Progenitor cell of endocrine pancreas (in vitro differentiated cells): ENCODE measurements at regions not wholly inside any gene's neighbourhood (a gene's known extent, or its start where the extent isn't known, plus 50 kb on each side); places are given as distances from the start of the nearest gene placed in this dataset.

Experiments
- DNase-seq: peaks from one replicate; pipeline ENCODE4 v3.0.0; 2021; ENCODE audit warnings: low spot score; ENCODE audit not compliant: unreplicated experiment
- H3K27ac Mint-ChIP-seq: 2 replicates; pipeline ENCODE4 v1.8.0; 2021; ENCODE audit warnings: mild to moderate bottlenecking, moderate library complexity, mixed read lengths
- H3K27me3 Mint-ChIP-seq: 2 replicates; pipeline ENCODE4 v1.8.0; 2021; ENCODE audit warnings: mixed read lengths
- H3K36me3 Mint-ChIP-seq: 2 replicates; pipeline ENCODE4 v1.8.0; 2022; ENCODE audit warnings: mixed read lengths; ENCODE audit not compliant: insufficient read depth
- H3K4me1 Mint-ChIP-seq: 2 replicates; pipeline ENCODE4 v1.8.0; 2021; ENCODE audit warnings: low read depth, mixed read lengths
- H3K4me3 Mint-ChIP-seq: 2 replicates; pipeline ENCODE4 v1.8.0; 2021; ENCODE audit warnings: low read depth, mild to moderate bottlenecking, moderate library complexity, mixed read lengths
- H3K9me3 Mint-ChIP-seq: 2 replicates; pipeline ENCODE4 v1.8.0; 2021; ENCODE audit warnings: low read depth, mixed read lengths
- TF ChIP-seq, protein P1 (sequence below): fragments of 200-600 bp; sonication (generic); IDR thresholded peaks from one replicate; pipeline ENCODE4 v1.5.0; 2021; ENCODE audit warnings: antibody characterized with exemption, mild to moderate bottlenecking; ENCODE audit not compliant: unreplicated experiment

DNA sequence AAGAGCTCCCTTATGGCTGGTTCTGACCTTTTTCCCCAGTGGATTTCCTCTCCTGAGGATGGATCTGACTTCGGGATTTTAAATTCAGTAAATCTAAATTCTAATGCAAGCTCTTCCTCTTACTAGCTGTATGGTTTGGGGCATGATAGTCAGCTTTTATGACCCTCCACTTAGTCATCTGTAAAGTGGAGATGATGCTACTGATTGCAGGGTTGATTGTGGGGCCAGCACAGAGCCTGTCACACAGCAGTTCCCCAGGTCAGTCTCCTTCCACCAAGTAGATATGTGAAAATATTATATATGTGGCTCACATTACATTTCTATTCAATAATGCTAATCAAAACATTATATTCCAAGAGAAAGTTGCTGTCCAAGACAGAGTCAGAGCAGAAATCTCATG is 141.3 kb upstream of the UBE2E1 start:
- H3K27me3 Mint-ChIP-seq, result peaks cover 3% of the 10 kb centered on the region

DNA sequence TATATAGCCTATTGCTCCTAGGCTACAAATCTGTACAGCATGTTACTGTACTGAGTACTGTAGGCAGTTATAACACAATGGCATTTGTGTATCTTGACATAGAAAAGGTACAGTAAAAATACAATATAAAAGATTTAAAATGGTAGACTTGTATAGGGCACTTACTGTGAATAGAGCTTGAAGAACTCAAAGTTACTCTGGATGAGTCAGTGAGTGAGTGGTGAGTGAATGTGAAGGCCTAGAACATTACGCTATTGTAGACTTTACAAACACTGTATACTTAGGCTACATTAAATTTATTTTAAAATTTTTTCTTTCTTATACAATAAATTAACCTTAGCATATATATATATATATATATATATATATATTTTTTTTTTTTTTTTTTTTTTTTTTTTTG is 140.0 kb upstream of the UBE2E1 start:
- Mint-ChIP-seq H3K9me3 (no peaks in the 10 kb centered on the region), H3K4me3 (no peak overlapping the region), H3K27me3 (peaks cover 4% of the 10 kb centered on the region), H3K4me1 (no peaks in the 10 kb centered on the region), H3K27ac (no peak overlapping the region), H3K36me3 (no peaks in the 10 kb centered on the region)
- TF ChIP-seq, protein P1, sequence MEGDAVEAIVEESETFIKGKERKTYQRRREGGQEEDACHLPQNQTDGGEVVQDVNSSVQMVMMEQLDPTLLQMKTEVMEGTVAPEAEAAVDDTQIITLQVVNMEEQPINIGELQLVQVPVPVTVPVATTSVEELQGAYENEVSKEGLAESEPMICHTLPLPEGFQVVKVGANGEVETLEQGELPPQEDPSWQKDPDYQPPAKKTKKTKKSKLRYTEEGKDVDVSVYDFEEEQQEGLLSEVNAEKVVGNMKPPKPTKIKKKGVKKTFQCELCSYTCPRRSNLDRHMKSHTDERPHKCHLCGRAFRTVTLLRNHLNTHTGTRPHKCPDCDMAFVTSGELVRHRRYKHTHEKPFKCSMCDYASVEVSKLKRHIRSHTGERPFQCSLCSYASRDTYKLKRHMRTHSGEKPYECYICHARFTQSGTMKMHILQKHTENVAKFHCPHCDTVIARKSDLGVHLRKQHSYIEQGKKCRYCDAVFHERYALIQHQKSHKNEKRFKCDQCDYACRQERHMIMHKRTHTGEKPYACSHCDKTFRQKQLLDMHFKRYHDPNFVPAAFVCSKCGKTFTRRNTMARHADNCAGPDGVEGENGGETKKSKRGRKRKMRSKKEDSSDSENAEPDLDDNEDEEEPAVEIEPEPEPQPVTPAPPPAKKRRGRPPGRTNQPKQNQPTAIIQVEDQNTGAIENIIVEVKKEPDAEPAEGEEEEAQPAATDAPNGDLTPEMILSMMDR, result no peak
- no peak for DNase-seq

More for the DNA sequence above, 141.3 kb upstream of the UBE2E1 start:
- H3K27ac Mint-ChIP-seq, result no peak overlapping the region
- TF ChIP-seq, protein P1, result no peak
- no peaks in the 10 kb centered on the region for H3K36me3 Mint-ChIP-seq
- H3K9me3 Mint-ChIP-seq, result no peaks in the 10 kb centered on the region
- H3K4me1 Mint-ChIP-seq, result no peaks in the 10 kb centered on the region
- DNase-seq, result no peak
- H3K4me3 Mint-ChIP-seq, result no peak overlapping the region

DNA sequence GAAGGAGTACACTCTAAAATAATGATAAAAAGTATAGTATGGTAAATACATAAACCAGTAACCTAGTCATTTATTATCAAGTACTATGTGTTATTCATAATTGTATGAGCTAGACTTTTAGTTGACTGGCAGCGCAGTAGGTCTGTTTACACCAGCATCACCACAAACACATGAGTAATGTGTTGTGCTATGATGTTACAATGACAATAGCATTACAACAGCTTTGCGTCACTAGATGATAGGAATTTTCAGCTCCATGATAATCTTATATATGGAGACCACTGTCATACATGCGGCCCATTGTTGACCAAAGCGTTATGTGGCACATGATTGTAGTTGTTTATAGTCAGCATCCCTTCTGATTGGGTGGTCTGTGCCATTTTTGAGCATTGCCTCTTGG is 138.9 kb upstream of the UBE2E1 start:
- H3K36me3 Mint-ChIP-seq, result no peaks in the 10 kb centered on the region
- TF ChIP-seq, protein P1, result no peak
- H3K9me3 Mint-ChIP-seq, result no peaks in the 10 kb centered on the region
- no peak overlapping the region for H3K27ac Mint-ChIP-seq
- H3K4me3 Mint-ChIP-seq, result no peak overlapping the region
- H3K4me1 Mint-ChIP-seq, result no peaks in the 10 kb centered on the region
- H3K27me3 Mint-ChIP-seq, result peaks cover 4% of the 10 kb centered on the region
- DNase-seq, result no peak

DNA sequence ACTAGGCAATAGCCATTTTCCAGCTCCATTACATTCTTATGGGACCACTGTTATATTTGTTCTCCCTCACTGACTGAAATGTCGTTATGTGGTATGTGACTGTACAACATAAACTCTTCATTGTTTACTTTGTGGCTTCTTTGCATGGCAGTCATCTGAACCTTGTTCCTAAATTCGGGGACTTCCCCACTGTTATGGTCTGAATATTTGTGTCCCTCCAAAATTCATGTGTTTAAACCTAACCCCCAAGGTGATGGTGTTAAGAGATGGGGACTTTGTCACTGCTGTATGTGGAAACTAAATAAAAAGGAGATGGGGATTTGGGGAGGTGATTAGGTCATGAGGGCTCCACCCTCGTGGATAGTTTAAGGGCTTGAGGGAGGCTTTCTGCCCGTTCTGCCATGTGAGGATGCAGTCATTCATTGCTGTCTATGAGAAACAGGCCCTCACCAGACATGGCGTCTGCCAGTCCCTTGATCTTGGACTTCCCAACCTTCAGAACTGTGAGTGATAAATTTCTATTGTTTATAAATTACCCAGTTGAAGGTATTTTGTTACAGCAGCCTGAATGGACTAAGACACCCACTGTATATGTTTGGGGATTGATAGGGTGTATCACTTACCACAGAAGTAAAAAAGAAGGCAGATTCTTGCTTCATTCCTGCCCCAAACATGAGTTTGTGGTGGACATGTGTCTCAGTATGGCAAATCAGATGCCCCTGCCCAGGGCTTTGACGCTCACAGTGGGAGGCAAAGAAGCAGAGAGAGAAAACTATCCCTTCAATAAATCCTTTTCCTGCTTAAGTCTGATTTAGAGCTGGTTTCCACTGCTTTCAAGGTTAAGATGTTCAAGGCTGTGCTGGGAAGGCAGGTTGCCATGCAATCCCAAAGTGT is 138.0 kb upstream of the UBE2E1 start:
- Mint-ChIP-seq H3K27me3 (peaks cover 4% of the 10 kb centered on the region), H3K9me3 (no peaks in the 10 kb centered on the region), H3K4me1 (no peaks in the 10 kb centered on the region), H3K4me3 (no peak overlapping the region), H3K27ac (no peak overlapping the region), H3K36me3 (no peaks in the 10 kb centered on the region)
- TF ChIP-seq, protein P1, result no peak
- no peak for DNase-seq

DNA sequence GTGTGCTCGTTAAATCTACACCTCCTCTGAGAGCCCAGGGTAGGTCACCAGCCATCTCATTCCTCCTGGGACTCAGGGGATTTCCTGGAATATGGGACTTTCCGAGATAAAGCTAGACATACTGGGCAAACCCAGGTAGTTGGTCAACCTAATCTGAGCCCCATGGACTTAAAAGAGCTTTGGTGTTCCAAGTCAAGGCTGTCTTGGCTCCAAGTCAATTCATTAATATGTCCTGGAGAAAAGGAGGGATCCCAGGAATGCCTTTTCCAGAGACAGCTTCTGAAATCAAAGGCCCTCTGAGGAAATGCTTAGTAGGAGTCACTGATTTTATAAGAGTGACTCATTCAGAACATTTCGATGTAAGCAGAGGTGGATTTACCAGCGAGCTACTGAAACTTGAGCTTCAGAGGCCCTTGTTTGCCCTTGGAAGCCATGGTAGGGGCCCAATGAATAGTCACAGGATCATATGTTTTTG is 137.3 kb upstream of the UBE2E1 start:
- TF ChIP-seq, protein P1, result no peak
- no peak overlapping the region for H3K27ac Mint-ChIP-seq
- peaks cover 4% of the 10 kb centered on the region for H3K27me3 Mint-ChIP-seq
- DNase-seq, result no peak
- no peak overlapping the region for H3K4me3 Mint-ChIP-seq
- peaks cover 3% of the 10 kb centered on the region for H3K4me1 Mint-ChIP-seq
- no peaks in the 10 kb centered on the region for H3K9me3 Mint-ChIP-seq
- H3K36me3 Mint-ChIP-seq, result no peaks in the 10 kb centered on the region
